HG03135 (cell line): ENCODE measurements at regions not wholly inside any gene's neighbourhood (a gene's known extent, or its start where the extent isn't known, plus 50 kb on each side); places are given as distances from the start of the nearest gene placed in this dataset.
"Not testable (repeated sequence)": the region's sequence is repeated elsewhere in the genome, so short reads cannot be mapped to it uniquely, and the experiment has no call there.

ENCODE experiments used
- ATAC-seq: cut with Tn5 transposase; IDR thresholded peaks from one replicate; pipeline ENCODE4 v1.9.1; 2021; ENCODE audit warnings: mild to moderate bottlenecking, moderate library complexity; ENCODE audit not compliant: unreplicated experiment

DNA sequence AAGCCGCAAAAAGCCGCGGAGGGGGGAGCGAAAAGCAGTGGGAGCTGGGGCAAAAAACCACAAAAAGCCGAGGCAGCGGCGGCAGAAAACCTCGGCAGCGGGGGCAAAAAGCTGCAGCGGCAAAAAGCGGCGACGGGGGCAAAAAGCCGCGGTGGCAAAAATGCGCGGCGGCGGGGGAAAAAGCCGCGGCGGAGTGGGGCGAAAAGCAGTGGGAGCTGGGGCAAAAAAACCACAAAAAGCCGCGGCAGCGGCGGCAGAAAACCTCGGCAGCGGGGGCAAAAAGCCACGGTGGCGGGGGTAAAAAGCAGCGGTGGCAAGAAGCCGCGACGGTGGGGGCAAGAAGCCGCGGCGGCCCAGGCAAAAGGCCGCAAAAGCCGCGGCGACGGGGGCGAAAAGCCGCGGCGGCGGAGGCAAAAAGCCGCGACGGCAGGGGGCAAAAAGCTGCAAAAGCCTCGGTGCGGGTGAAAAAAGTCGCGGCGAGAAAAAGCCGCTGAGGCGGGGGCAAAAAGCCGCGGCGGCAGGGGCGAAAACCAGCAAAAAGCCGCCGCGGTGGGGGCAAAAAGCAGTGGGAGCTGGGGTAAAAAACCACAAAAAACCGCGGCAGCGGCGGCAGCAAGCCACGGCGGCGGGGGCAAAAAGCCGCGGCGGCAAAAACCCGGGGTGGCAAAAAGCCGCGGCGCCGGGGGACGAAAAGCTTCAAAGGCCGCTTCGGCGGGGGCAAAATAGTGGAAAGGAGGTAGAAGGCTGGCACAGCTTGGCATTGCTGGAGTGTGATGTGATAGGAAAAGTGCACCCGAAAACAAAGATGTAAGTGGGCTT is 135.9 kb downstream of the ZNF92 start:
- ATAC-seq = no peak

DNA sequence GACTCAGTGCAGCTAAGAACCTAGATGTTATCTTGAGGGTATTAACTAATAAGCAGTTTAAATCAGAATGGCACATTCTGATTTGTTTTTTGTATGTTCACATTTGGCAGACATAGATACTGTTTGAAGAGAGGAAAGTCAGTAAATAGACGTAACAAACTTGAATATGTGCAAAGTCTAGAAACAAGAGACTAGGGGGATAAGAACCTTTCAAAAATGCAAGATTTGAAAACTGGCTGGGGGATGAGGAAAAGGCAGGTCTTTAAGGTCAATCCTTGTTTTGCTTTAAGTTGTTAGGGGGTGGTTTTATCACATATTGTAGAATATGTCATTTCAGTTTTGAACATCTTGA is 136.5 kb downstream of the ZNF92 start:
- not testable (repeated sequence) for ATAC-seq

DNA sequence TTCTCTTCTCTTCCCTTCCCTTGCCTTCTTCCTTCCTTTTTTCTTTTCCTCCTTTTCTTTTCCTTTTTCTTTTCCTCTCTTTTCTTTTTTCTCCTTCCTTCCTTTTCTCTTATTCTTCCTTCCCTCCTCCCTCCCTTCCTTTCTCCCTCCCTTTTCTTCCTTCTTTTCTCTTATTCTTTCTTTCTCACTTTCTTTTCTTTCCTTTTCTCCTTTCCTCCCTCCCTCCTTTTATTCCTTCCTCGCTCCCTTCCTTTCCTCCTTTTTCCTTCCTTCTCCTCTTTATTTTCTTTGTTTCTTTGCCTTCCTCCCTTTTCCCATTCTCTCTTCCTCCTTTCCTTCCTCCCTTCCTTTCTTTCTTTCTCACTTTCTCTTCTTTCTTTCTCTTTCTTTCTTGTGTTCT is 146.1 kb downstream of the ZNF92 start:
- not testable (repeated sequence) for ATAC-seq

DNA sequence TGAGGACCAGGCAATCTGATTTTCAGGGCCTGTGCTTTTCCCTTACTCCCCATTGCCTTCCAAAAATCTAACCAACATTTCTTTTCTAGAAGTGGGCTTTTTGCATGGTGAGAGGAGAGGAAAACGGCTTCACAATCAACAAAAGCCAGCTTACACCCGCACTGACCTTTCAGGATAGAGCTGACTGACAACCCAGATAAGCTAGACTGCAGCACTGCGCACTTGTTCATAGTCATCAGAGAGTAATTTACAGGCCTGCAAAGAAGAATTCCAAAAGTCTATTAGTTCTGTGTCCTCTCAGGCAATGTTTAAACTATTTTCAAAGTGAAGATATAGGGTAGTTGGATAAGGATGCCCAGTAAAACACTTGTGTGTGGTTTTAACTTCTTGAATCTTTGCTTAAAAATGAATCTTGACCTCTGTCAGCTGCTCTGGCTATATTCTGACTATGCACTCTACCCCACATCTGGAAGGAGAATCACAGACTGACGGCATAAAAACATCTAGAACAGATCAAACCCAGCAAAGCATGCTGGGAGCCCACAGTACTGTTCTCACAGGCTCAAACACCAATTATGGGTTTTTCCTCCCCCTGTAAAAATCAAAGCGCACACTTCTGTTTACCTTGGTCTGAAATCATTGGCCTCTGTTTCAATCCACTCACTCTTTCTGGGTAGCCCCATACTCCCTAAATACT is 172.0 kb downstream of the ZNF92 start:
- ATAC-seq = not testable (repeated sequence)

DNA sequence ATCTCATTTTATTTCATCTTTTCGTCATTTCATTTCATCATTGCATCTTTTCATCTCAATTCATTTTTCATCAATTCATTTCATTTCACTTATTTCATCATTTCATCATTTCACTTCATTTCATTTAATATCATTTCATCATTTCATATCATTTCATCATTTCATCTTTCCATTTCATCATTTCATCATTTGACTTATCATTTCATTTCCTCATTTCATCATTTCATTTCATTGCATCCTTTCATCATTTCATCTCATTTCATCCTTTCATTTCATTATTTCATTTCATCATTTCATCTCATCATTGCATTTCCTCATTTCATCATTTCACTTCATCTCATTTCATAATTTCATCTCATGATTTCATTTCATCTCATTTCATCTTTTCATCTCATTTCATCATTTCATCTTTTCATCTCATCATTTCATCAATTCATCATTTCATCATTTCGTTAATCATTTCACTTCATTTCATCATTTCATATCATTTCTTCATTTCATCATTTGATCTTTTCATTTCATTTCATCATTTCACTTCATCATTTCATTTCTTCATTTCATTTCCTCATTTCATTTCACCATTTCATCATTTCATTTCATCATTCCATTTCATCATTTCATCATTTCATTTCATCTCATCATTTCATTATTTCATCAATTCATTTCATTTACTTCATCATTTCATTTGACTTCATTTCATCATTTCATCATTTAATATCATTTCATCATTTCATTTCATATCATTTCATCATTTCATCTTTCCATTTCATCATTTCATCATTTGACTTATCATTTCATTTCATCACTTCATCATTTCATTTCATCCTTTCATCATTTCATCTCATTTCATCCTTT is 176.2 kb downstream of the ZNF92 start:
- not testable (repeated sequence) for ATAC-seq

DNA sequence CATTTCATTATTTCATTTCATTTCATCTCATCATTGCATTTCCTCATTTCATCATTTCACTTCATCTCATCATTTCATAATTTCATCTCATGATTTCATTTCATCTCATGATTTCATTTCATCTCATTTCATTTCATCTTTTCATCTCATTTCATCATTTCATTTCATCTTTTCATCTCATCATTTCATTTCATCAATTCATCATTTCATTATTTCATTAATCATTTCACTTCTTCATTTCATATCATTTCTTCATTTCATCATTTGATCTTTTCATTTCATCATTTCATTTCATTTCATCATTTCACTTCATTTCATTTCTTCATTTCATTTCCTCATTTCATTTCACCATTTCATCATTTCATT is 176.8 kb downstream of the ZNF92 start:
- ATAC-seq = not testable (repeated sequence)

DNA sequence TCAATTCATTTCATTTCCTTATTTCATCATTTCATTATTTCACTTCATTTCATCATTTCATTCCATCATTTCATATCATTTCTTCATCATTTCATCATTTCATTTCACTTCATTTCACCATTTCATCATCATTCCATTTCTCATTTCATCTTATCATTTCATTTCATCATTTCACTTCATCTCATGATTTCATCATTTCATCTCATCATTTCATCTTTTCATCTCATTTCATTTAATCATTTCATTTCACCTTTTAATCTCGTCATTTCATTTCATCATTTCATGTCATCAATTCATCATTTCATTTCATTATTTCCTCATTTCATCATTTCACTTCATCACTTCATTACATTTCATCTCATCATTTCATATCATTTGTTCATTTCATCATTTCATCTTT is 177.4 kb downstream of the ZNF92 start:
- ATAC-seq = not testable (repeated sequence)

DNA sequence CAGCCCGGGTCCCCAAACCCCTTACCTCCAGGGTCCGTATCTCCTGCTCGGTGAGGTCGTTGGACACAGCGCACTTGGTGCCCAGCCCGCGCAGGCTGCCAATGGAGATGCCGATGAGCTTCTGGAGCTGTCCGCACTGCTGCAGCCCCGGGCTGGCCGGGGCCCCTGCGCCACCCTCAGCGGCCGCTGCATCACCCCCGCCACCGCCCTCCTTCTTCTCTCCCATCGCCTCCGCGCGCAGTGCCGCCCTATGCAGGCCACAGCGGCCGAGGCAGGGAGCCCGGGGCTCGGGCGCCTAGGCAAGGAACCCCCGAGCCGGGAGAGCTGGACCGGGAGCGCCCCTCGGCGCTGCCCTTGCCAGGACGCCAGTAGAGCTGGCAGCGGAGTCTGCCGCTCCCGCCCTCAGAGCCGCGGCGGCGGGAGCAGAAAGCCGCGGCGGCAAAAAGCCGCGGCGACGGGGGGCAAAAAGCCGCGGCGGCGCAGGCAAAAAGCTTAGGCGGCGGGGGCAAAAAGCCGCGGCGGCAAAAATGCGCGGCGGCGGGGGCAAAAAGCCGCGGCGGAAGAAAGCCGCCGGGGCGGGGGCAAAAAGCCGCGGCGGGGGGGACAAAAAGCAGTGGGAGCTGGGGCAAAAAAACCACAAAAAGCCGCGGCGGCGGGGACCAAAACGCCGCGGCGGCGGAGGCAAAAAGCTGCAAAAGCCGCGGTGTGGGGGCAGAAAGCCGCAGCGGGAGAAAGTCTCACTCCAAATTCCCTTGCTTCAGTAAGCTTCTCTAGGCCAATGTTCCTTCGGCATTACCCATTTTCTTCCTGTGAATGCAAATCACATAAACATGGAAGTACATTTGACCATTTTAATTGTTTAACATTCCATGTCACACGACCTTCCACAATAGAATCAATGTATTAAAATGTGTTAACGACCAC is 181.2 kb downstream of the ZNF92 start:
- ATAC-seq = not testable (repeated sequence)

DNA sequence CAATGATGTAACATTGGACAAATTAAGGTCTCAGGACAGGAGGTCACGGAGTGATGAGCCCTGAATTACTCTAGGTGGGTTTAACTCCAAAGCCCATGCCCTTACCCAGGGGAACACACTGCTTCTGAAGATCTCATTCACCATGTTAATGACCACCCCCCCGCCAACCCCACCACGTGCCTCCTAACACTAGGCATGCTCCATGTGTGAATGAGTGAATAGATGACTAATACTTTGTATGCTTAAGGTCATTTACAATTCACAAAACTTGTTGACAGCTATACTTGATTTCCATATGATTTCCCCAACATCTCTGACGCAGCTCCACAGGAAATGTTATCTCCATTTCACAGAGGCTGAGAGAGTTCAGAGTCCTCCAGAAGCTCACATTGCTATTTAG is 184.9 kb downstream of the ZNF92 start:
- ATAC-seq = not testable (repeated sequence)

DNA sequence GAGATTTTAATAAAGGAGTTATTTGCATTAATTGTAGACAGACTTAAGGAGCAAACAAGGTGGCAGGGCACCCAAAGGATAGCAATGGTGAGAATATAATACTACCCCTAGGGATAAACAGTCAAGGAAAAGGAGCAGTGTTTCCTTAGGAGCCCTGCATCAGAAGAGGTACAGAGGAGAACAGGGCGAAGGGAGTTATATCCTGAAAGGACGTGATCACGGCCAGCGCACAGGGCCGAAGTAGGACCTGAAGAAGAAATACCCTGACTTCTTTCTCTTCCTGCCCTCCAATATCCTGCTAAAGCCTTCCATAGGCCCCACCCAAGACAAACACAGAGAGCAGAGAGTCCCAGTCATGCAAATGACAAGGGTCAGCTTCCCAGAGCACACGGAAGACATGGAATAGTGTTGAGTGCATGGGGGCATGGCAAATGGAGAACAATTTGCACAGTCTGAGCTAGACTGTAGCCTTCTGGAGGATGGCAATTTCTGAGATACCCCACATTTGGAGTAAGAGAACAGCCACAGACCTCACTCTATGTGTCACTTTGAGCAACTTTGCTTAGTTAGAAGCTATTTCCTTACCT is 188.2 kb downstream of the ZNF92 start:
- not testable (repeated sequence) for ATAC-seq

DNA sequence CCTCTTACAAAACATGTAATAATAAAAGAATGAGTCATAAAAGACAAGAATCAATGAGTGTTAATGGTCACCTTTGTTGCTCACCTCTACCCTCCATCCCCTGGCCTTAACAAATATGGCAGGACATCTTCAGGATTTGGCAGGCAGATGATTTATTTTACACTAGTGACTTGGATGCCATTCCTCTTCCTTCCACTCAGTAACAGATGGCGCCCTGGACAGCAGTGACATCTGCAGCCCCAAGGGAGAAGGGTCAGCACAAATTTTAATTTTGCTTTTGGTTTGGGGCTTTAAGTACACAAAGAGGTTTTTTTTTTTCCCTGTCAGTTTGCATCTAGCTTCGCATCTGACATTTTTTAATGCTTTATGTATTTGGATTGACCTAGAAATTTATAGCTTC is 188.9 kb downstream of the ZNF92 start:
- peak; percentile 94 for ATAC-seq

DNA sequence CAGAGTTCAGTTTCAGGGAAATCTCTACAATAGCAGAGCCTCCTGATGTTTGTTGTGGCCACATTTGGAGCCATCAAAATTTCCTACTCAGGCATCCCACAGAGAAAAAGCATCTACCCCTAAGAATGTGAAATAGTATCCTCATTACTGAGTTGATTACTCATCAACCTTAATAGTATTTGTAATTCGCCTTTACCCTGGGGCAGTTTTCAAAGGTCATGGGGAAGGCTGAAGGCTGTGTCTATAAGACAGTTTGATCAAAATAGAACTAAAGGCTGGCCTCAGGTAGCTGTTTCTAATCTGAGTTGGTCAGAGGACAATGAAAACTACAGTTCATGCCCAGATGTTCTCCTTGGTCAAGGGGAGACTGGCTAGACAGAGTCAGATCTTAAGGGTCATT is 189.7 kb downstream of the ZNF92 start:
- ATAC-seq = not testable (repeated sequence)

DNA sequence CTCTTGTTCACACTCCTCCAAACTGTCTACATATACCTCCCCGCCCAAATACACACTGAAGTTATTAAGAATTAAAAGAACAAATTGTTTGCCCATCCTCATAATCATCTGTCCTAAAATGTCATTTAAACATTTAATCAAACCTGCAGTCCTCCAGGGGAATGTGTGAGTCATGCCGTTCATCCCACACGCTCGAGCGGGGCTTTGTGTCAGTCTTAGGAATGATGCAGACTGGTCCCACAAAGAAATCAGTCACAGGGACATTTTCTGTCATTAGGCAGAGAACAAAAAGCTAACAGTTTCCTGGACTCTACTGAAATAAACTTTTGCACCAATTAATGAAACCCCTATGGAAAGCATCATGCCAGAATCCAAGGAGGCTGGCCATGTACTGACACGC is 194.6 kb downstream of the ZNF92 start:
- ATAC-seq = not testable (repeated sequence)

DNA sequence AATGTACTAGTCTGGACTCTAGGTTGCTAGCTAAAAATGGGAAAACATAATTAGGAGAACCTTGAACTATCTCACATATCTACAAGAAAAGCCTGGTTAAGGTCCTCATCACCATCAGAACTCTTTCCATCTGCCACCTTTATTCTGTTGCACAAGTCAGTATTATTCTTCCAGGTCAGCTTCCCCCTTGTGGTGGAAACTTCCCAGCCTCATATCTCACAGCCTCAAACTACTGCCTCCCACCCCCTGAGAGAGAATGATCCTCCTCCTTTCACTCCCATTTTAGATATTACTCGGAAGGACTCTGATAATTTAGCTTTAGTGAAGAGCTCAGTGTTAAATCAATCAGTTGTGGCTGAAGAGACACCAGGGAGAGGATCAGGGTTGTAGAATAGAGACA is 197.3 kb downstream of the ZNF92 start:
- ATAC-seq = not testable (repeated sequence)

DNA sequence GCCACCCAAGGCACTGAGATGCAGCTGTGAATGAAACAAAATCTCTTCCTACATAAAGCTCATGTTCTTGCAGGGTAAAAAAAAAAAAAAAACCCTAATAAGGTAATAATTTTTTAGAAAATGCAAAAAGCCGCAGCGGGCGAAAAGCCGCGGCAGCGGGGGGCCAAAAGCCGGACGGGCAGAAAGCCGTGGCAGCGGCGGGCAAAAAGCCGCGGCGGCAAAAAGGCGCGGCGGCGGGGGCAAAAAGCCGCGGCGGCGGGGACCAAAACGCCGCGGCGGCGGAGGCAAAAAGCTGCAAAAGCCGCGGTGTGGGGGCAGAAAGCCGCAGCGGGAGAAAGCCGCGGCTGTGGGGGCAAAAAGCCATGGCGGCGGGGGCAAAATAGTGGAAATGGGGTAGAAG is 198.9 kb downstream of the ZNF92 start:
- not testable (repeated sequence) for ATAC-seq

DNA sequence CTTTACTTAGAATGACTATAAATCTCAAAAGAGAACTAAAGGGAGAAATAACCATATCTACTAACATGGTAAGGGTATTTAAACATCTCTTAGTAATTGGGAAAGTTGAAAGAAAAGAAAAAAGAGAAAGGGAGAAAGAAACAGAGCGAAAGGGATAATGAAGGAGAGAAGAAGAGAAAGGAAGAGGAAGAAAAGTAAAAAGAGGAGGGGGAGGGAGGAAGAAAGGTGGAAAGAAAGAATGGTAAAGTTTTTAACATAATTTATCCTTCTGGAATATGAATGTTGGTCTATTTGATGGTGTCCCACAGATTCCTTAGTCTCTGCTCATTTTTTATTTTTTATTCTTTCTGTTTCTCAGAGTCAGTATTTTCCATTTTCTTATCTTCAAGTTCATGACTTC is 202.7 kb downstream of the ZNF92 start:
- not testable (repeated sequence) for ATAC-seq

DNA sequence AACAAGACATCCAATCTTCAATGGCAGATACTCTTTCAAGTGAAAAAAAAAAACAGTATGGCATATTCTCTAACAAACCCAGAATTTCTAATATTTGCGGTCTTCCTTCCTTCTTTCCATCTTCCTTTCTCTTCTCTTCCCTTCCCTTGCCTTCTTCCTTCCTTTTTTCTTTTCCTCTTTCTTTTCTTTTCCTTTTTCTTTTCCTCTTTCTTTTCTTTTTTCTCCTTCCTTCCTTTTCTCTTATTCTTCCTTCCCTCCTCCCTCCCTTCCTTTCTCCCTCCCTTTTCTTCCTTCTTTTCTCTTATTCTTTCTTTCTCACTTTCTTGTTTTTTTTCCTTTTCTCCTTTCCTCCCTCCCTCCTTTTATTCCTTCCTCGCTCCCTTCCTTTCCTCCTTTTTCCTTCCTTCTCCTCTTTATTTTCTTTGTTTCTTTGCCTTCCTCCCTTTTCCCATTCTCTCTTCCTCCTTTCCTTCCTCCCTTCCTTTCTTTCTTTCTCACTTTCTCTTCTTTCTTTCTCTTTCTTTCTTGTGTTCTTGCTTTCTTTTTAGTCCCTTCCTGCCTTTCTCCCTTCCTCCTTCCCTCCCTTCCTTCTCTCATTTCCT is 209.0 kb downstream of the ZNF92 start:
- ATAC-seq = not testable (repeated sequence)

DNA sequence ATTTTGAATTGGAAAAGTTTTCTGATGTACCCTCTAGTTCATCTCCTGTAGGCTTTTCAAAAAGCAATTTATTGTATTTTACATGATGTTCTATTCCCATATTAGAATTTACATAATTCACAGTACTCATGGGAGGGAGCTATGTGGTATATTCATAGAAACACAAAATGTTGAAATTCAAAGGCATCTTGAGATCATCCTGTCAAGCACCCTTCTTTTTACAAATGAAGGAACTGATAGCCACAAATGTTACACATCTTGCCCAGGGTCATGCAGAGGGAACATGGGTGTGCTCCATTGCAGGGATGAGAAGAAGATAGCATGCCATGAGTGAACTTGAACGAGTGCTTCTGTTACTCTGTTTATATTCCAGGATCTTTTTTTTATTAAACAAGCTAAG is 228.8 kb downstream of the ZNF92 start:
- ATAC-seq = not testable (repeated sequence)

DNA sequence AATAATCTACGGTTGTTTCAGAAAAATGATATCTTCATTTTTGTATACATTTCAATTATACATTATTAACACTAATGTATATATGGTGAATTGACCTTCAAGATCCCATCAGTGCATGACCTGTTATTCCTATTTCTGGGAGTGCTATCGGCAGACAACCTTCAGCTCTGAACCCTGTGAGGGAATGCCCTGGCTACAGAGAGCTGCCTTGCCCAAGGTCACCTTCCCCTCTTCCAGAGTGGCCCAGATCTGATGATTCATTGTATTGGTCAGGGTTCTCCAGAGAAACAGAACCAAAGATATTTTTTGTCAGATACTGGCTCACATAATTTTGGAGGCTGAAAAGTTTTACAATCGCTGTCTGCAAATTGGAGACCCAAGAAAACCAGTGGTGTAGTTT is 235.5 kb downstream of the ZNF92 start:
- ATAC-seq = no peak
